Endothelial cell of umbilical vein (primary cell): ENCODE measurements at regions not wholly inside any gene's neighbourhood (a gene's known extent, or its start where the extent isn't known, plus 50 kb on each side); places are given as distances from the start of the nearest gene placed in this dataset.

Source experiments
- BruUV-seq: library from RNA; stranded (reverse); fragments of 400-500 nt; replicated peaks from 2 replicates; lab custom pipeline; 2021; lab: Mats Ljungman, UMichigan
- CTCF ChIA-PET: fragments of 300-600, 350-600 bp; sonication (Branson Sonifier 250); formaldehyde crosslinking; loops from one replicate; lab custom pipeline; 2021; ENCODE audit warnings: antibody characterized with exemption, inconsistent platforms; lab: Charles Lee
- POLR2A ChIA-PET: fragments of 300-600, 350-600 bp; sonication (Branson Sonifier 250); formaldehyde crosslinking; loops from one replicate; lab custom pipeline; 2021; ENCODE audit warnings: antibody characterized with exemption, inconsistent platforms; lab: Charles Lee
- DNase-seq: peaks from one replicate; pipeline ENCODE4 v3.0.0-alpha.2; 2011; ENCODE audit warnings: low read depth, low spot score
- FAIRE-seq: peaks from 2 replicates; lab custom pipeline; 2011; peaks lifted over from hg19 to GRCh38; lab: Jason Lieb, UNC
- H2AFZ ChIP-seq: 2 replicates; pipeline ENCODE4 v1.6.0; 2012; ENCODE audit warnings: low read depth, low read length, control low read depth, inconsistent platforms
- H3K27ac ChIP-seq: 2 replicates; pipeline ENCODE4 v1.5.1; 2011; ENCODE audit warnings: low read depth, mild to moderate bottlenecking, control low read depth, low read length, moderate library complexity; ENCODE audit not compliant: insufficient read depth
- H3K27me3 ChIP-seq, 2 experiments: 2 replicates each; pipeline versions ENCODE4 v1.6.0 to v1.6.1; 2011; ENCODE audit warnings: low read length in 2 of 2, mixed read lengths in 1 of 2; ENCODE audit not compliant: control insufficient read depth in 2 of 2, insufficient read depth in 2 of 2
- H3K36me3 ChIP-seq, 2 experiments: 2 replicates in 1 of 2; 3 replicates in 1 of 2; pipeline ENCODE4 v1.5.1; 2011; ENCODE audit warnings: low read length in 2 of 2, mild to moderate bottlenecking in 1 of 2, moderate library complexity in 1 of 2; ENCODE audit not compliant: control insufficient read depth in 2 of 2, insufficient read depth in 2 of 2; ENCODE audit errors: extremely low read depth in 1 of 2
- H3K4me1 ChIP-seq: 3 replicates; pipeline ENCODE4 v1.5.1; 2011; ENCODE audit warnings: mild to moderate bottlenecking, low read length; ENCODE audit not compliant: control insufficient read depth, insufficient read depth; ENCODE audit errors: extremely low read depth
- H3K4me2 ChIP-seq: 2 replicates; pipeline ENCODE4 v1.6.1; 2011; ENCODE audit warnings: low read length, control low read depth, mixed read lengths; ENCODE audit not compliant: insufficient read depth
- H3K4me3 ChIP-seq, 3 experiments: fragments of 200-600 bp in 1 of 3; sonication (generic), shearing (Covaris generic) in 1 of 3; replicated peaks in 1 of 3; 2 replicates each; pipeline ENCODE4 v1.5.1; 2011 to 2016; ENCODE audit warnings: control low read depth in 3 of 3, low read length in 3 of 3, mild to moderate bottlenecking in 2 of 3, inconsistent platforms in 1 of 3, low read depth in 1 of 3, moderate library complexity in 1 of 3; ENCODE audit not compliant: insufficient read depth in 1 of 3
- H3K79me2 ChIP-seq: 2 replicates; pipeline ENCODE4 v1.6.0; 2012; ENCODE audit warnings: low read length, inconsistent platforms; ENCODE audit not compliant: control insufficient read depth, insufficient read depth
- H3K9ac ChIP-seq: replicated peaks from 2 replicates; pipeline ENCODE3; 2011; ENCODE audit warnings: low read length, control low read depth; ENCODE audit not compliant: insufficient read depth; ENCODE audit errors: extremely low read depth
- H3K9me1 ChIP-seq: replicated peaks from 3 replicates; pipeline ENCODE4 v1.6.0; 2011; ENCODE audit warnings: mild to moderate bottlenecking, low read length; ENCODE audit not compliant: control insufficient read depth, insufficient read depth; ENCODE audit errors: extremely low read depth
- H3K9me3 ChIP-seq: replicated peaks from 2 replicates; pipeline ENCODE4 v1.5.1; 2012; ENCODE audit warnings: low read length, inconsistent platforms; ENCODE audit not compliant: control insufficient read depth, insufficient read depth
- H4K20me1 ChIP-seq: replicated peaks from 2 replicates; pipeline ENCODE3; 2011; ENCODE audit warnings: mild to moderate bottlenecking, low read length; ENCODE audit not compliant: control insufficient read depth, insufficient read depth; ENCODE audit errors: extremely low read depth
- EZH2 ChIP-seq: IDR thresholded peaks from 2 replicates; pipeline ENCODE4 v1.6.1; 2012; ENCODE audit warnings: borderline replicate concordance, low read depth, mild to moderate bottlenecking, moderate library complexity, low read length, inconsistent platforms; ENCODE audit not compliant: severe bottlenecking
- FOS ChIP-seq: IDR thresholded peaks from 2 replicates; pipeline ENCODE4 v1.6.1; 2011; ENCODE audit warnings: mild to moderate bottlenecking, low read length, moderate library complexity, borderline replicate concordance; ENCODE audit not compliant: insufficient read depth
- GATA2 ChIP-seq: IDR thresholded peaks from 2 replicates; pipeline ENCODE4 v1.7.0; 2011; ENCODE audit warnings: low read depth, mild to moderate bottlenecking, moderate library complexity, mixed read lengths, low read length; ENCODE audit not compliant: insufficient read length, insufficient read depth
- JUN ChIP-seq: IDR thresholded peaks from 2 replicates; pipeline ENCODE4 v1.6.1; 2011; ENCODE audit warnings: borderline replicate concordance, low read depth; ENCODE audit not compliant: insufficient read length, insufficient read depth
- MYC ChIP-seq: IDR thresholded peaks from one replicate; pipeline ENCODE4 v1.6.1; 2011; ENCODE audit warnings: mild to moderate bottlenecking, low read depth, low read length
- POLR2A ChIP-seq: IDR thresholded peaks from 2 replicates; pipeline ENCODE4 v1.6.1; 2012; ENCODE audit warnings: low read depth, mild to moderate bottlenecking, control low read depth, low read length
- POLR2AphosphoS5 ChIP-seq: IDR thresholded peaks from 2 replicates; pipeline ENCODE4 v1.6.1; 2012; ENCODE audit warnings: low read depth, mild to moderate bottlenecking, control low read depth, low read length, moderate library complexity; ENCODE audit not compliant: insufficient read depth
- dilution Hi-C: fragments of 300-500 bp; cut with MboI; formaldehyde crosslinking; loops from one replicate; pipeline ENCODE4 v1.15.0; 2019; ENCODE audit warnings: low sequenced_read_pairs; ENCODE audit not compliant: extremely low pct_ligation_motif_present
- intact Hi-C: fragments of 100-400 bp; cut with micrococcal nuclease; formaldehyde crosslinking; loops from one replicate; pipeline ENCODE4 v1.10.0; 2022
- TF ChIP-seq, protein P1 (sequence below), 2 donors: IDR thresholded peaks; 1 replicate in 1 of 2; 2 replicates in 1 of 2; pipeline ENCODE4 v1.5.1; 2011; ENCODE audit warnings: low read length in 2 of 2, mild to moderate bottlenecking in 2 of 2, moderate library complexity in 2 of 2, control low read depth in 1 of 2, inconsistent platforms in 1 of 2, low read depth in 1 of 2; ENCODE audit not compliant: insufficient read depth in 1 of 2; ENCODE audit errors: extremely low read depth in 1 of 2
- TF ChIP-seq, protein P2 (sequence below): IDR thresholded peaks from 2 replicates; pipeline ENCODE4 v1.6.1; 2011; ENCODE audit not compliant: insufficient read depth, insufficient read length

DNA sequence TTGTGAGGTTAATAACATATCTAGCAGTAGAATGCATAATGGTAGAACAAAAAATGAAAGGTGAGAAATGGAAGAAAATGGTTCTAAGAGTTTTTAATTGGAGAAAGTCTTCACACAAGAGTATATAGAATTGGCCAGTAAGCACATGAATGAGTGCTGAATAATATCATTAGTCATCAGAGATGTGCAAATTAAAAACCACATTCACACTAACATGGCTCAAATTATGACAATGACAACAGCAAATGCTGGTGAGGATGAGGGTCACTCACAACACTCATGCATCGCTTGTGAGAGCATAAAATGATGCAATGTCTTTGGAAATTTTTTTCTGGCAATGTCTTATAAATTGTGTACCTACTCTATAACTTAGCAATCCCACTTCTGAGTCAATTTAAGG, 1355.4 kb upstream of the ACVR2A start:
- no TSS peak for BruUV-seq
- no peak for FAIRE-seq
- H3K4me1 ChIP-seq = no peaks in the 10 kb centered on the region
- H3K36me3 ChIP-seq = no peaks in the 10 kb centered on the region
- peaks cover 3% of the 10 kb centered on the region for H3K9me1 ChIP-seq
- no peak for DNase-seq
- H3K27me3 ChIP-seq = no peaks in the 10 kb centered on the region
- no peaks in the 10 kb centered on the region for H4K20me1 ChIP-seq
- dilution Hi-C loops = no loop called here
- H3K79me2 ChIP-seq = no peaks in the 10 kb centered on the region
- TF ChIP-seq, protein P1, sequence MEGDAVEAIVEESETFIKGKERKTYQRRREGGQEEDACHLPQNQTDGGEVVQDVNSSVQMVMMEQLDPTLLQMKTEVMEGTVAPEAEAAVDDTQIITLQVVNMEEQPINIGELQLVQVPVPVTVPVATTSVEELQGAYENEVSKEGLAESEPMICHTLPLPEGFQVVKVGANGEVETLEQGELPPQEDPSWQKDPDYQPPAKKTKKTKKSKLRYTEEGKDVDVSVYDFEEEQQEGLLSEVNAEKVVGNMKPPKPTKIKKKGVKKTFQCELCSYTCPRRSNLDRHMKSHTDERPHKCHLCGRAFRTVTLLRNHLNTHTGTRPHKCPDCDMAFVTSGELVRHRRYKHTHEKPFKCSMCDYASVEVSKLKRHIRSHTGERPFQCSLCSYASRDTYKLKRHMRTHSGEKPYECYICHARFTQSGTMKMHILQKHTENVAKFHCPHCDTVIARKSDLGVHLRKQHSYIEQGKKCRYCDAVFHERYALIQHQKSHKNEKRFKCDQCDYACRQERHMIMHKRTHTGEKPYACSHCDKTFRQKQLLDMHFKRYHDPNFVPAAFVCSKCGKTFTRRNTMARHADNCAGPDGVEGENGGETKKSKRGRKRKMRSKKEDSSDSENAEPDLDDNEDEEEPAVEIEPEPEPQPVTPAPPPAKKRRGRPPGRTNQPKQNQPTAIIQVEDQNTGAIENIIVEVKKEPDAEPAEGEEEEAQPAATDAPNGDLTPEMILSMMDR (IDR thresholded peaks at IDR 0.05; ENCODE audit: extremely low read depth in 1 of 2, insufficient read depth in 1 of 2, low read depth in 1 of 2, low read length in 2 of 2) = no peak
- TF ChIP-seq MYC (no peak), FOS (no peak), POLR2A (no peak), JUN (no peak)
- ChIA-PET POLR2A (no interaction called here), CTCF (interaction anchor here (0.9 to 1.5 kb wide), 2 partner anchors 18 to 33 kb away, joined by 3 to 6 read pairs; no protein-coding TSS in a partner anchor)
- H3K4me2 ChIP-seq = no peak overlapping the region
- H3K9ac ChIP-seq = no peak overlapping the region
- intact Hi-C loops = no loop called here
- H2AFZ ChIP-seq = no peak overlapping the region
- no peaks in the 10 kb centered on the region for H3K9me3 ChIP-seq
- H3K27ac ChIP-seq = no peak overlapping the region
- no peak overlapping the region for H3K4me3 ChIP-seq

DNA sequence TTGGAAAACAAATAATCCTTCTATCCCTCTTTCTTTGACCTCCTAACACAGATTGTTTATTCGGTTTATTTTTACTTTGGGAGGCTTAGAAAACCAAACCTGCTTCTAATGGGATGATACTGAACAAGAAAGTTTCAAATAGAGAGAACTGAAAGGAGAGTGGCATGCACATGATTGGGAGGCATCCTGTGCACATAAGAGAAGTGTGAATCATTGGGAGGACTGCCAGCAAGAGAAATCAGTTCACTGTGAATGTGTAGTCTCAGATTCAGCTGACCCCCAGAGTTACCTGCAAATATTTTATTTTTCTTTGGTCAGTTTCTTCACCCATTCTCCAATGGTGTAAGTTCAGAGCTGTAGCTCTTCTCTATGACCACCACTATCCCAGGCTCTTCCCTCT, 1363.2 kb upstream of the ACVR2A start:
- no peak overlapping the region for H3K27ac ChIP-seq
- no TSS peak for BruUV-seq
- ChIA-PET CTCF (no interaction called here), POLR2A (no interaction called here)
- no peak overlapping the region for H3K4me2 ChIP-seq
- intact Hi-C loops (no loop called here), dilution Hi-C loops (no loop called here)
- no peak for FAIRE-seq
- H4K20me1 ChIP-seq = no peaks in the 10 kb centered on the region
- TF ChIP-seq JUN (no peak), POLR2A (no peak), POLR2AphosphoS5 (no peak), GATA2 (no peak), EZH2 (no peak), FOS (no peak), MYC (no peak)
- TF ChIP-seq, protein P1 (IDR thresholded peaks at IDR 0.05; ENCODE audit: extremely low read depth in 1 of 2, insufficient read depth in 1 of 2, low read depth in 1 of 2, low read length in 2 of 2) = no peak
- TF ChIP-seq, protein P2, sequence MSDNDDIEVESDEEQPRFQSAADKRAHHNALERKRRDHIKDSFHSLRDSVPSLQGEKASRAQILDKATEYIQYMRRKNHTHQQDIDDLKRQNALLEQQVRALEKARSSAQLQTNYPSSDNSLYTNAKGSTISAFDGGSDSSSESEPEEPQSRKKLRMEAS = no peak
- peak; percentile 21 for DNase-seq
- H2AFZ ChIP-seq = no peak overlapping the region
- no peaks in the 10 kb centered on the region for H3K36me3 ChIP-seq
- no peak overlapping the region for H3K9ac ChIP-seq
- no peaks in the 10 kb centered on the region for H3K79me2 ChIP-seq
- no peaks in the 10 kb centered on the region for H3K4me1 ChIP-seq
- no peak overlapping the region for H3K4me3 ChIP-seq
- H3K9me1 ChIP-seq = peaks cover 3% of the 10 kb centered on the region
- H3K9me3 ChIP-seq = no peaks in the 10 kb centered on the region
- no peaks in the 10 kb centered on the region for H3K27me3 ChIP-seq
